T-helper 1 cell treated with Interleukin-12 subunit alpha and Interleukin-12 subunit beta and Interleukin-4 antibody, amounts not matched to agents 30 μg/mL and 1 μg/mL, for 36 hours (primary cell): ENCODE measurements at regions not wholly inside any gene's neighbourhood (a gene's known extent, or its start where the extent isn't known, plus 50 kb on each side); places are given as distances from the start of the nearest gene placed in this dataset.

Experiments
- H3K27ac Mint-ChIP-seq: one replicate; pipeline ENCODE4 v1.8.0; 2021; ENCODE audit warnings: mild to moderate bottlenecking, mixed read lengths
- H3K27me3 Mint-ChIP-seq: one replicate; pipeline ENCODE4 v1.8.0; 2021; ENCODE audit warnings: low read depth, mixed read lengths
- H3K36me3 Mint-ChIP-seq: one replicate; pipeline ENCODE4 v1.8.0; 2021; ENCODE audit warnings: low read depth, mixed read lengths
- H3K4me1 Mint-ChIP-seq: one replicate; pipeline ENCODE4 v1.8.0; 2021; ENCODE audit warnings: low read depth, mixed read lengths
- H3K4me3 Mint-ChIP-seq: one replicate; pipeline ENCODE4 v1.8.0; 2021; ENCODE audit warnings: mild to moderate bottlenecking, moderate library complexity, mixed read lengths
- H3K9me3 Mint-ChIP-seq: one replicate; pipeline ENCODE4 v1.8.0; 2021; ENCODE audit warnings: mixed read lengths

GRCh38 chr4:175033162-175033561 is 115.0 kb downstream of the ADAM29 start:
- Mint-ChIP-seq H3K27ac (no peak overlapping the region), H3K4me3 (no peak overlapping the region), H3K27me3 (no peaks in the 10 kb centered on the region), H3K9me3 (peaks cover 5% of the 10 kb centered on the region), H3K4me1 (no peaks in the 10 kb centered on the region), H3K36me3 (no peaks in the 10 kb centered on the region)

- H3K9me3 Mint-ChIP-seq: peaks cover 5% of the 10 kb centered on the region
- H3K36me3 Mint-ChIP-seq: no peaks in the 10 kb centered on the region
- H3K4me1 Mint-ChIP-seq: no peaks in the 10 kb centered on the region
- no peak overlapping the region for H3K4me3 Mint-ChIP-seq
- no peaks in the 10 kb centered on the region for H3K27me3 Mint-ChIP-seq
- no peak overlapping the region for H3K27ac Mint-ChIP-seq
These were observed 115.8 kb downstream of the ADAM29 start for GRCh38 chr4:175034007-175034406.

GRCh38 chr4:175034986-175035705 is 117.0 kb downstream of the ADAM29 start:
- peaks cover 5% of the 10 kb centered on the region for H3K9me3 Mint-ChIP-seq
- no peaks in the 10 kb centered on the region for H3K36me3 Mint-ChIP-seq
- H3K4me3 Mint-ChIP-seq: no peak overlapping the region
- H3K27me3 Mint-ChIP-seq: no peaks in the 10 kb centered on the region
- H3K27ac Mint-ChIP-seq: no peak overlapping the region
- H3K4me1 Mint-ChIP-seq: no peaks in the 10 kb centered on the region

GRCh38 chr4:175035905-175036304 is 117.7 kb downstream of the ADAM29 start:
- Mint-ChIP-seq H3K4me3 (no peak overlapping the region), H3K27ac (no peak overlapping the region), H3K36me3 (no peaks in the 10 kb centered on the region), H3K9me3 (peaks cover 5% of the 10 kb centered on the region), H3K27me3 (no peaks in the 10 kb centered on the region), H3K4me1 (no peaks in the 10 kb centered on the region)

- Mint-ChIP-seq H3K4me1 (no peaks in the 10 kb centered on the region), H3K27me3 (no peaks in the 10 kb centered on the region), H3K27ac (no peak overlapping the region), H3K36me3 (no peaks in the 10 kb centered on the region), H3K9me3 (no peaks in the 10 kb centered on the region), H3K4me3 (no peak overlapping the region)
These were observed 130.1 kb downstream of the ADAM29 start for GRCh38 chr4:175048111-175048784.

- Mint-ChIP-seq H3K4me1 (no peaks in the 10 kb centered on the region), H3K27me3 (no peaks in the 10 kb centered on the region), H3K4me3 (no peak overlapping the region), H3K36me3 (no peaks in the 10 kb centered on the region), H3K9me3 (no peaks in the 10 kb centered on the region), H3K27ac (no peak overlapping the region)
These were observed 130.7 kb downstream of the ADAM29 start for GRCh38 chr4:175048906-175049305.

- H3K27ac Mint-ChIP-seq: no peak overlapping the region
- H3K9me3 Mint-ChIP-seq: no peaks in the 10 kb centered on the region
- H3K4me1 Mint-ChIP-seq: no peaks in the 10 kb centered on the region
- no peak overlapping the region for H3K4me3 Mint-ChIP-seq
- H3K27me3 Mint-ChIP-seq: no peaks in the 10 kb centered on the region
- H3K36me3 Mint-ChIP-seq: no peaks in the 10 kb centered on the region
These were observed 133.8 kb downstream of the ADAM29 start for GRCh38 chr4:175051974-175052373.

GRCh38 chr4:175054980-175055379 is 136.8 kb downstream of the ADAM29 start:
- Mint-ChIP-seq H3K4me3 (no peak overlapping the region), H3K27me3 (no peaks in the 10 kb centered on the region), H3K27ac (no peak overlapping the region), H3K36me3 (no peaks in the 10 kb centered on the region), H3K9me3 (peaks cover 5% of the 10 kb centered on the region), H3K4me1 (no peaks in the 10 kb centered on the region)

GRCh38 chr4:175062183-175062592 is 144.0 kb downstream of the ADAM29 start:
- no peaks in the 10 kb centered on the region for H3K36me3 Mint-ChIP-seq
- no peaks in the 10 kb centered on the region for H3K4me1 Mint-ChIP-seq
- H3K9me3 Mint-ChIP-seq: peaks cover 5% of the 10 kb centered on the region
- H3K27ac Mint-ChIP-seq: no peak overlapping the region
- no peaks in the 10 kb centered on the region for H3K27me3 Mint-ChIP-seq
- no peak overlapping the region for H3K4me3 Mint-ChIP-seq

- H3K27me3 Mint-ChIP-seq: no peaks in the 10 kb centered on the region
- no peak overlapping the region for H3K27ac Mint-ChIP-seq
- no peaks in the 10 kb centered on the region for H3K36me3 Mint-ChIP-seq
- no peaks in the 10 kb centered on the region for H3K4me1 Mint-ChIP-seq
- H3K9me3 Mint-ChIP-seq: no peaks in the 10 kb centered on the region
- no peak overlapping the region for H3K4me3 Mint-ChIP-seq
These were observed 147.1 kb downstream of the ADAM29 start for GRCh38 chr4:175065228-175065627.

GRCh38 chr4:175066923-175067627 is 148.9 kb downstream of the ADAM29 start:
- H3K36me3 Mint-ChIP-seq: no peaks in the 10 kb centered on the region
- H3K9me3 Mint-ChIP-seq: no peaks in the 10 kb centered on the region
- no peak overlapping the region for H3K4me3 Mint-ChIP-seq
- no peak overlapping the region for H3K27ac Mint-ChIP-seq
- H3K4me1 Mint-ChIP-seq: no peaks in the 10 kb centered on the region
- no peaks in the 10 kb centered on the region for H3K27me3 Mint-ChIP-seq

- no peaks in the 10 kb centered on the region for H3K9me3 Mint-ChIP-seq
- no peaks in the 10 kb centered on the region for H3K4me1 Mint-ChIP-seq
- no peak overlapping the region for H3K4me3 Mint-ChIP-seq
- H3K27me3 Mint-ChIP-seq: no peaks in the 10 kb centered on the region
- H3K27ac Mint-ChIP-seq: no peak overlapping the region
- no peaks in the 10 kb centered on the region for H3K36me3 Mint-ChIP-seq
These were observed 150.1 kb downstream of the ADAM29 start for GRCh38 chr4:175068266-175068665.

GRCh38 chr4:175070444-175070843 is 152.3 kb downstream of the ADAM29 start:
- Mint-ChIP-seq H3K27me3 (no peaks in the 10 kb centered on the region), H3K4me3 (no peak overlapping the region), H3K4me1 (no peaks in the 10 kb centered on the region), H3K27ac (no peak overlapping the region), H3K36me3 (no peaks in the 10 kb centered on the region), H3K9me3 (no peaks in the 10 kb centered on the region)

- no peak overlapping the region for H3K4me3 Mint-ChIP-seq
- H3K27ac Mint-ChIP-seq: no peak overlapping the region
- no peaks in the 10 kb centered on the region for H3K4me1 Mint-ChIP-seq
- no peaks in the 10 kb centered on the region for H3K9me3 Mint-ChIP-seq
- no peaks in the 10 kb centered on the region for H3K27me3 Mint-ChIP-seq
- H3K36me3 Mint-ChIP-seq: no peaks in the 10 kb centered on the region
These were observed 153.0 kb downstream of the ADAM29 start for GRCh38 chr4:175071123-175071522.

- H3K4me3 Mint-ChIP-seq: no peak overlapping the region
- no peaks in the 10 kb centered on the region for H3K4me1 Mint-ChIP-seq
- H3K36me3 Mint-ChIP-seq: no peaks in the 10 kb centered on the region
- H3K27ac Mint-ChIP-seq: no peak overlapping the region
- H3K27me3 Mint-ChIP-seq: no peaks in the 10 kb centered on the region
- H3K9me3 Mint-ChIP-seq: no peaks in the 10 kb centered on the region
These were observed 169.0 kb downstream of the ADAM29 start for GRCh38 chr4:175087145-175087544.
